Islet of Langerhans (tissue), 1 donor: ENCODE measurements at regions not wholly inside any gene's neighbourhood (a gene's known extent, or its start where the extent isn't known, plus 50 kb on each side); places are given as distances from the start of the nearest gene placed in this dataset.
"Not testable (repeated sequence)": the region's sequence is repeated elsewhere in the genome, so short reads cannot be mapped to it uniquely, and the experiment has no call there.

Experiments used
- FAIRE-seq: peaks from one replicate; lab custom pipeline; 2011; peaks lifted over from hg19 to GRCh38; lab: Jason Lieb, UNC

- no peak for FAIRE-seq
Measured at GRCh38 chr3:105979961-105980360, 111.1 kb upstream of the CBLB start.

DNA sequence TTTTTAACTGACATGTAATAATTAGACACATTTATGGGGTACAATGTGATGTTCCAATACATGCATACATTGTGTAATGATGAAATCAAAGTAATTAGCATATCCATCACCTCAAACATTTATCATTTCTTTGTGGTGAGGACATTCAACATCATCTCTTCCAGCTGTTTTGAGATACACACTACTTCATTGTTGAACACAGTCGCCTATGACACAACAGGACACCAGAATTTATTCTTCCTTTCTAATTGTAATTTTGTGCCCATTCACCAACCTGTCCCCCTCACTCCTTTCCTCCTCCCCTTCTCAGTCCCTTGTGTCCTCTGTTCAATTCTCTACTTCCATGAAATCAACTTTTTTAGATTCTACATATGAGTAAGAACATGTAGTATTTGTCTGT is 113.4 kb upstream of the CBLB start:
- FAIRE-seq, result no peak

DNA sequence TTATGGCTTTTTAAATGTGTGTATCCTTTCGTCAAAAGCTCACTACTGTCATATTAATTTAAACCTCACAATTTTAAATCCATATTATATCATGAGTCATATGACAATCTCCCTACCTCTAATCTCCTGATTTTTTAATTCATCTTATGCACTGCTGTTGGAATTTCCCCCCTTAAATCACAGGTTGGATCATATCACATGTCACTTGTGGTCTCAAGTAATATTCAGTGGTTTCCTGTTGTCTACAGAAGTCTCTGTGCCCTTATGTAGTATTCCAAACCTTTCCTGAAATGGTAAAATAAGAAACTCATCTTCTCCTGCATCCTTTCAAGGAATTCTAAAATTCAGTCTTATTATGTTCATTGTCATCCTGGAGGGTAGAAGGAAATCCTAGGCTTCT is 116.0 kb upstream of the CBLB start:
- FAIRE-seq, result no peak

DNA sequence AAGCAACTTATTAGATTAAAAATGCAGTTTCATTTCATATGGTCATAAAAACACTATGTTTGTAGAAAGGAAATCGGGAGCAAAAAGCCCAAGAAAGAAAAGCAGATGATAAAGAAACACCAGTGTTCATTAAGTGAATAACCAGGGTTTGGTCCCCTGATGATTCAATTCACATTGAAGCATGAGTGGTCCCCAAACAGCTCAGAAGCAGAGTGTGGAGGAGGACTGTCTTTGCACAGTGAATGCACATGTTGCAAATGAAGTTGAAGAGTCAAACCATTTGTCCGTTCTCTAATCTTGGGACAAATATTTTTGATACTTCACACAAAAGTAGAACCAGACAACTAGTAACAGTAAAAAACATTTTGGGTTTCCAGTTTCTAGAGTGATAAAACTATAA is 117.5 kb upstream of the CBLB start:
- FAIRE-seq, result not testable (repeated sequence)

GRCh38 chr3:105987809-105988208 is 119.0 kb upstream of the CBLB start:
- FAIRE-seq, result no peak

DNA sequence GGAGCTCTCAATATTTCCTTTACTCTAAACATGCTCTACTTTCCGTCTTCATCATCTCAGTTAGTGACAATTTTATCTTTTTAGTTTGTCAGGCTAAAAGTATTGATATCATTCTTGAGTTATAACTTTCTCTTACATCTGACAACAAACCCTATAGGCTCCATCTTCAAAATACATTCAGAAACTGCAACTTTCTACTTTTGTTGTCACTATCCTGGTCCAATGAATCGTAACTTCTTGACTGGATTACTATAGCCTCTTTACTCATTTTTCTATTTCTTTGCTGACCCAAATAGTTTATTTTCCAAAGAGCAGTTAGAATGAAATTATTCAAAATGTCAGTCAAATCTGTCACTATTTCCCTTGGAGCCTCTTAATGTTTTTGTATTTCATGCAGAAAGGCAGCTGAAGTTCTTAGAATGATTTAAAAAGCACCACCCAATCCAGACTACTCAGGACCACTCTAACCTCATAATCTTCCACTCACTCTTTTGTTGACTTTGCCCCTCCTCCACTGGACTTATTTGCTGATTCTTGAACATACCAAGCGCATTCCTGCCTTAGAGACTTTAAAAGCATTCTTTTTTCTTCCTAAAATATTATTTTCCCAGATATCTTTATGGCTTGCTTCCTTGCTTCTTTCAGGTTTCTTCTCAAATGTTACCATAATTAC is 119.9 kb upstream of the CBLB start:
- no peak for FAIRE-seq

GRCh38 chr3:105996781-105997180 is 128.0 kb upstream of the CBLB start:
- no peak for FAIRE-seq

DNA sequence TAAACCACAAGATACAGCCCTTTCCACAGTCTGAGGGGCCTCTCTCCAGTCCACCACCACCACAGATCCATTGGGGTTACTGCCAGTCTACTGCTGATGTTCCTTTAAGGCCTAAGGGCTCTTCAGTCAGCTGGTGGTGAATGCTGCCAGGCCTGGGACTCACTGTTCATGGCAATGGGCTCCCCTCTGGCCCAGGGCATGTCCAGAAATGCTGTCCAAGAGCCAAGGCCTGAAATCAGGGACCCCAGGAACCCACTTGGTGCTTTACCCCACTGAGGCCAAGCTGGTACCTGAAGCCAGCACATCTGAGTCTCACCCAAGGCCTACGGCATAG is 128.6 kb upstream of the CBLB start:
- no peak for FAIRE-seq

DNA sequence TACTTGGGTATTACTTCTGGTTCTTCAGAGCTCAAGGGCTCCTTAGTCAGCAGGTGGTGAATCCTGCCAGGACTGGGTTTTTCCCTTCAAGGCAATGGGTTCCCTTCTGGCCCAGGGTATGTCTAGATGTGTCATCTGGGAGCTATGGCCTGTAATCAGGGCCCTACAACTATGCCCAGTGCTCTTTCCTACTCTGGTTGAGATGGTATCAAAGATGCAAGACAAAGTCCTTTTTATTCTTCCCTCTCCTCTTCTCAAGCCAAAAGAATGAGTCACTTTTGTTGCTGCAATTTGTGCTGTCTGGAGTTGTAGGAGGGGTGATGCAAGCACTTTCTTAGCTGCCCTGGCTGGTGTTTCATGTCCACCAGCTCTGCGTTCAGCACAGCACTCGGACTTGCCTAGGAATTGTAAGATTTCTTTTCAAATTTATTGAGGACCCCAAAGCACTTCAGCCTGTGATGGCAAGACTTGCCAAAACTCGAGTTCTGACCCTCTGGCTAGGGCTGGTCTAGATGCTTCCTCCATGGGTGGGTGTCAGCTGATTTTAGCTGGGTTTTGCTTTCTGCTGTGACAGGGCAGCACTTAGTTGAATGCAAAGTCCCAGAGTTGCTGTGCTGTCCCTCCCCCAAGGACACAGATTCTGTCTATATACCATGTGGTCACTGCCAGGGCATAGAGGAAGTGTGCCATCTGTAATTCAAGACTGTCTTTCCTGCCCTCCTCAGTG is 129.2 kb upstream of the CBLB start:
- FAIRE-seq, result no peak

DNA sequence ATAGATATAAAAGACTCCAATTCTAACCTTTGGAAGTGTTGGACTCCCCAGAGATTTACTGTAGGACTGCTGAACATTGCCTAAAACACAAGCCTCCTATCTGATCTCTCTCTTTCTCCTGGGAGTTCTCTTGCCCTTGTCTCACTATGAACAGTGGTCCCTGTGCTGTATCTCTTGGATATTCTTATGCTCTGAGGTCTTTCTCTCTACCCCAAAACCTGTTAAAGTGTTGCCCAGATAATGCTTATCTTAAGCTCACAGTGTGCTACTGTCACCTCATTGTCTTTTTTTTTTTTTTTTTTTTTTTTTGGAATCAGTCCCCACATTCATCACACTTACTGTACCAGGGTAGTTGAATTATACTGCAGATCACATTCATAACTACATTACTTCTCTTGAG is 131.0 kb upstream of the CBLB start:
- no peak for FAIRE-seq

GRCh38 chr3:106001923-106002322 is 133.1 kb upstream of the CBLB start:
- no peak for FAIRE-seq

GRCh38 chr3:106004137-106004681 is 135.4 kb upstream of the CBLB start:
- FAIRE-seq, result no peak

DNA sequence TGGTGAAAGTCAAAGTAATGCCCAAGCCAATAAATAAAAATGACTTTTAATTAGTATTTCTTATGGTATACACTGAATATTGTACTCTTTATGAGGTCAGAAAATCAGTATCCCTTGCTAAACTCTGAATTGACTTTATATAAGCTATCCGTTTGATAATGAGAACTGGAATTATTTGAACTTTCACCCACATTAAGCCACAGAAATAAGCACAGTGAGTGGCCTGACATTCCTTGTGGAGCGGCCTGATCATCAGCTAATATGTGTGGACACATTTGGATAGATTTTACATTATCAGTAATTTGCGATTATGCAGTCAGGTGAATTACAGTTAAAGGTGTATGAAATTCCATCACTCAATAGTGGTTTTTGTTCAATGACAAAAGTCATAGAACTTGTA is 136.0 kb upstream of the CBLB start:
- FAIRE-seq, result no peak

GRCh38 chr3:106006001-106006400 is 137.2 kb upstream of the CBLB start:
- no peak for FAIRE-seq

DNA sequence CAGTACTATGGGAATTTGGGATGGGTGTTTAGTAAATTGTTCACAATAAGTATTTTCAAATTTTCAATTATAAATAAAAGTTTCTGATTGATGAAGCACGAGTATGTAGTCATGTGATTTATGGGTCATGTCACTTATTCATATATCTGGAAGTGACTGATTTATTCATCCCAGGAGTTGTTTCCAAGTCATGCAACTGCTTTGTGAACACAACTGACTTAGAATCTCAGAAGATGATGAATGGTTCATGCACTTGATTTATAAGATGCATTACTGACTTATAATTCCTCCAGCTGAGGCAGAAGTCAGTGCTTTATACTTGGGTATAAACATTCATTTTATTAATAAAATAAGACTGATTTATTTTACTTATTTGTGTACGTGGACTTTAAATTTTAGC is 137.8 kb upstream of the CBLB start:
- FAIRE-seq, result no peak

- no peak for FAIRE-seq
Measured at GRCh38 chr3:106007512-106007911, 138.7 kb upstream of the CBLB start.

GRCh38 chr3:106008766-106009165 is 140.0 kb upstream of the CBLB start:
- no peak for FAIRE-seq

DNA sequence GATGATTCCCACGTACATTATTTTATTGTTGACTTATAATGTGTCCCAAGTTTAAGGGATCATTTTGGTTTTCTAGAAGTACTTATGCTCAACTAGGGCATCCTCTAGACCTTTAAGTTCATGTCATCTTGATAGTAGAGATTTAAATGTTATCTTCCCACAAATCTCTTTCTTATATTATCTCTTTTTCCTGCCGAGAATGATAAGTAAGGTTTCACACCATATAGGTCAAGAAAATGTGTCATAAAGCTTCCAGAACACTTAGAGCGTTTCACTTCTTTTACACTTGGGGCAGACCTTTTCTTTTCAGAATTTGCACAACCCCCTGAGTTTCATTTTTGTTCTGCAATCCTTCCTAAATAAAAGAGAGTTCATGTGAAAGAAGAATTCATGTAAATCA is 142.0 kb upstream of the CBLB start:
- FAIRE-seq, result no peak

GRCh38 chr3:106013971-106014370 is 145.2 kb upstream of the CBLB start:
- no peak for FAIRE-seq

DNA sequence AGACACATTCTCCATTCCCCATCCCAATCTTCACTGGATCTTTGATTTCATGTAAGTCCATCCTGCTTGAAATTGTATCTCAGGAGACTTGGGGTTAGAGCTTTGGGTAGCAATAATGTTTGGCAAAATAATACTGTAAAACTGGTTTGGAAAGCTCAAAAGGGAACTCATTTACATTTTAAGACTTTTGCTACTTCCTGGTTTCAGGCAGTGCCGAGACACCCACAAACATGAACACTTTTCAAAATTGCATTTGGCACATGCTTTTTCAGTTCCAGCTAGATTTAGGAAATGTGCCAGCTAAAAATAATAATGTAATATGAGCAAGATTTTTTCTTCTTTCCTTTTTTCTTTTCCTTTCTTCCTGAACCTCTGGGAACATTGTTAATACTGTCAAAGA is 145.7 kb upstream of the CBLB start:
- FAIRE-seq, result no peak

GRCh38 chr3:106014971-106015370 is 146.2 kb upstream of the CBLB start:
- no peak for FAIRE-seq

DNA sequence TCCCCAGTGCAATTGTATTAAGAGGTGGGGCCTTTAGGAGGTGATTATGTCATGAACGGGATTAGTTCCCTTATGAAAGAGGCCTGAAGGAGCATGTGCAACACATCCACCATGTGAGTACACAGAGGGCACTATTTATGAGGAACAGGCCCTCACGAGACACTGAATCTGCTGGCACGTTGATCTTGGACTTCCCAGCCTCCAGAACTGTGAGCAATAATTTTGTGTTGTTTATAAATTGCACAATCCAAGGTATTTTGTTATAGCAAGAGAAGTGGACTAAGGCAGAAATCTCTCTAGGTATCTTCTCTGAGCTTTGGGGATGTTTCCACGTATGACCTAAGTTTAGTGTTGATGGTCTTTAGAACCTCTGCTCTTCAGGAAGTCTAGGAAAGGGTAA is 149.3 kb upstream of the CBLB start:
- FAIRE-seq, result no peak

GRCh38 chr3:106018929-106019550 is 150.2 kb upstream of the CBLB start:
- no peak for FAIRE-seq

- FAIRE-seq, result no peak
Measured at GRCh38 chr3:106022913-106023312, 154.1 kb upstream of the CBLB start.
